Karpas-422 (cell line): ENCODE measurements at regions not wholly inside any gene's neighbourhood (a gene's known extent, or its start where the extent isn't known, plus 50 kb on each side); places are given as distances from the start of the nearest gene placed in this dataset.
"Not testable (repeated sequence)": the region's sequence is repeated elsewhere in the genome, so short reads cannot be mapped to it uniquely, and the experiment has no call there.

Source experiments
- DNase-seq: peaks from one replicate; pipeline ENCODE4 v3.0.0-alpha.2; 2015
- H2AFZ ChIP-seq: fragments of 200-600 bp; sonication (generic); 2 replicates; pipeline ENCODE4 v1.6.1; 2014; ENCODE audit warnings: antibody characterized with exemption, low read length, mixed read lengths
- H3K27ac ChIP-seq: fragments of 200-600 bp; sonication (generic); 2 replicates; pipeline ENCODE4 v1.5.1; 2014; ENCODE audit warnings: mild to moderate bottlenecking, low read length, moderate library complexity
- H3K27me3 ChIP-seq: fragments of 200-600 bp; sonication (generic); 2 replicates; pipeline ENCODE4 v1.6.1; 2014; ENCODE audit warnings: low read length, mixed read lengths
- H3K36me3 ChIP-seq: fragments of 200-600 bp; sonication (generic); 2 replicates; pipeline ENCODE4 v1.6.1; 2014; ENCODE audit warnings: low read length, mixed read lengths; ENCODE audit not compliant: insufficient read depth
- H3K4me1 ChIP-seq: fragments of 200-600 bp; sonication (generic); 2 replicates; pipeline ENCODE4 v1.6.1; 2014; ENCODE audit warnings: mild to moderate bottlenecking, low read length, mixed read lengths
- H3K4me2 ChIP-seq: fragments of 200-600 bp; sonication (generic); 2 replicates; pipeline ENCODE4 v1.6.1; 2014; ENCODE audit warnings: low read length, low read depth, mild to moderate bottlenecking; ENCODE audit not compliant: poor library complexity, severe bottlenecking
- H3K4me3 ChIP-seq: fragments of 200-600 bp; sonication (generic); 2 replicates; pipeline ENCODE4 v1.5.1; 2014; ENCODE audit warnings: mild to moderate bottlenecking, antibody characterized with exemption, low read length, mixed read lengths
- H3K79me2 ChIP-seq: fragments of 200-600 bp; sonication (generic); 2 replicates; pipeline ENCODE4 v1.6.1; 2014; ENCODE audit warnings: mild to moderate bottlenecking, low read length, mixed read lengths
- H3K9ac ChIP-seq: fragments of 200-600 bp; sonication (generic); 2 replicates; pipeline ENCODE4 v1.6.0; 2014; ENCODE audit warnings: low read length
- H3K9me2 ChIP-seq: fragments of 200-600 bp; sonication (generic), shearing (Covaris generic); replicated peaks from 2 replicates; pipeline ENCODE4 v1.6.0; 2014; ENCODE audit warnings: mild to moderate bottlenecking, low read length, moderate library complexity; ENCODE audit not compliant: insufficient read depth
- H3K9me3 ChIP-seq: fragments of 300-700, 200-600 bp; sonication (generic); 2 replicates; pipeline ENCODE4 v1.6.1; 2014; ENCODE audit warnings: low read length, mixed read lengths
- H4K20me1 ChIP-seq: fragments of 200-600 bp; sonication (generic); 2 replicates; pipeline ENCODE4 v1.6.1; 2014; ENCODE audit warnings: mild to moderate bottlenecking, antibody characterized with exemption, low read length, low read depth; ENCODE audit not compliant: insufficient read depth

DNA sequence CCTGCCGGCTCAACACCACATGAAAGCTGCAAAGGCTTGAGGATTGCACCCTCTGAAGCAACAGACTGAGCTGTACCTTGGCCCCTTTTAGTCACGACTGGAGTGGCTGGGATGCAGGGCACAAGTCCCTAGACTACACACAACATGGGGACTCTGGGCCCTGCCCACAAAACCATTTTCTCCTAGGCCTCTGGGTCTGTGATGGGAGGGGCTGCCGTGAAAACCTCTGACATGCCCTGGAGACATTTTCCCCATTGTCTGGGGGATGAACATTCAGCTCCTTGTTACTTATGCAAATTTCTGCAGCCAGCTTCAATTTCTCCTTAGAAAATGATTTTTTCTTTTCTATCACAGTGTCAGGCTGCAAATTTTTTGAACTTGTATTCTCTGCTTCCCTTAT lies 123.5 kb upstream of the SMARCAD1 start:
- no peak for DNase-seq
- Histone ChIP-seq H3K9ac (no peak overlapping the region), H3K9me2 (no peaks in the 10 kb centered on the region), H3K9me3 (no peaks in the 10 kb centered on the region), H3K27ac (no peak overlapping the region), H3K4me1 (no peaks in the 10 kb centered on the region), H3K4me2 (no peak overlapping the region), H2AFZ (no peak overlapping the region), H3K27me3 (no peaks in the 10 kb centered on the region), H4K20me1 (no peaks in the 10 kb centered on the region), H3K79me2 (no peaks in the 10 kb centered on the region), H3K36me3 (no peaks in the 10 kb centered on the region), H3K4me3 (no peak overlapping the region)

DNA sequence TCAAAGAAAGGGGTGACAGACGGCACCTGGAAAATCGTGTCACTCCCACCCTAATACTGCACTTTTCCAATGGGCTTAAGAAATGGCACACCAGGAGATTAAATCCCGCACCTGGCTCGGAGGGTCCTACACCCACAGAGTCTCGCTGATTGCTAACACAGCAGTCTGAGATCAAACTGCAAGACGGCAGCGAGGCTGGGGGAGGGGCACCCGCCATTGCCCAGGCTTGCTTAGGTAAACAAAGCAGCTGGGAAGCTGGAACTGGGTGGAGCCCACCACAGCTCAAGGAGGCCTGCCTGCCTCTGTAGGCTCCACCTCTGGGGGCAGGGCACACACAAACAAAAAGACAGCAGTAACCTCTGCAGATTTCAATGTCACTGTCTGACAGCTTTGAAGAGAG lies 108.5 kb upstream of the SMARCAD1 start:
- H2AFZ ChIP-seq, H3K4me1 ChIP-seq, H3K4me2 ChIP-seq, H3K79me2 ChIP-seq, H3K9ac ChIP-seq, H3K9me3 ChIP-seq, H3K27ac ChIP-seq, H4K20me1 ChIP-seq, H3K36me3 ChIP-seq, H3K9me2 ChIP-seq, H3K27me3 ChIP-seq, DNase-seq, H3K4me3 ChIP-seq: not testable (repeated sequence)

GRCh38 chr4:94112644-94113043 lies 95.0 kb upstream of the SMARCAD1 start:
- Histone ChIP-seq H2AFZ (no peak overlapping the region), H4K20me1 (no peaks in the 10 kb centered on the region), H3K27me3 (no peaks in the 10 kb centered on the region), H3K9ac (no peak overlapping the region), H3K4me3 (no peak overlapping the region), H3K9me2 (no peaks in the 10 kb centered on the region), H3K27ac (no peak overlapping the region), H3K4me1 (no peaks in the 10 kb centered on the region), H3K79me2 (no peaks in the 10 kb centered on the region), H3K36me3 (no peaks in the 10 kb centered on the region), H3K9me3 (no peaks in the 10 kb centered on the region), H3K4me2 (no peak overlapping the region)
- DNase-seq: no peak

GRCh38 chr4:94115687-94116086 lies 92.0 kb upstream of the SMARCAD1 start:
- no peaks in the 10 kb centered on the region for H3K79me2 ChIP-seq
- no peaks in the 10 kb centered on the region for H3K9me2 ChIP-seq
- DNase-seq: no peak
- H3K27ac ChIP-seq: no peak overlapping the region
- H2AFZ ChIP-seq: no peak overlapping the region
- no peak overlapping the region for H3K4me3 ChIP-seq
- no peaks in the 10 kb centered on the region for H3K9me3 ChIP-seq
- no peak overlapping the region for H3K9ac ChIP-seq
- H3K4me2 ChIP-seq: no peak overlapping the region
- H3K36me3 ChIP-seq: no peaks in the 10 kb centered on the region
- H4K20me1 ChIP-seq: no peaks in the 10 kb centered on the region
- H3K27me3 ChIP-seq: no peaks in the 10 kb centered on the region
- no peaks in the 10 kb centered on the region for H3K4me1 ChIP-seq

DNA sequence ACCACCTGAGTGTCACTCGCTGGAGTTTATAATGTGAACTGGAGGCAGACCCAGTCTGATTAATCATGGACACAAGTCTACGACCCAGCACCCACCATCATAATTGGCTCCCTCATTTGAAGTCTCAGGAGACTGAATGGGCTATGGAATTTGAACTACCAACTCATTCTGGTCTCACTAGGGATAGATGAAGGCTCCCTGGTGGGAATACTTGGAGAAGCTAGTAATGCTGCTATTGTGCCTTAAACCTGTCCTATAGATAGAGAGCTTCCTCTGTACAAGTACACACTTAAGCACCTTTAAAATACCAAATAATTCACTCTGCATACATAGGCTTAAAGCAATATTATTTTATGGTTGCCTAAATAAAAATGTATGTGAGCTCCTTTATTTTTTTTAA lies 90.8 kb upstream of the SMARCAD1 start:
- Histone ChIP-seq H2AFZ (no peak overlapping the region), H3K27me3 (no peaks in the 10 kb centered on the region), H3K9me3 (no peaks in the 10 kb centered on the region), H3K9ac (no peak overlapping the region), H4K20me1 (no peaks in the 10 kb centered on the region), H3K9me2 (no peaks in the 10 kb centered on the region), H3K27ac (no peak overlapping the region), H3K4me2 (no peak overlapping the region), H3K4me1 (no peaks in the 10 kb centered on the region), H3K36me3 (no peaks in the 10 kb centered on the region), H3K4me3 (no peak overlapping the region), H3K79me2 (no peaks in the 10 kb centered on the region)
- peak; percentile 19 for DNase-seq

DNA sequence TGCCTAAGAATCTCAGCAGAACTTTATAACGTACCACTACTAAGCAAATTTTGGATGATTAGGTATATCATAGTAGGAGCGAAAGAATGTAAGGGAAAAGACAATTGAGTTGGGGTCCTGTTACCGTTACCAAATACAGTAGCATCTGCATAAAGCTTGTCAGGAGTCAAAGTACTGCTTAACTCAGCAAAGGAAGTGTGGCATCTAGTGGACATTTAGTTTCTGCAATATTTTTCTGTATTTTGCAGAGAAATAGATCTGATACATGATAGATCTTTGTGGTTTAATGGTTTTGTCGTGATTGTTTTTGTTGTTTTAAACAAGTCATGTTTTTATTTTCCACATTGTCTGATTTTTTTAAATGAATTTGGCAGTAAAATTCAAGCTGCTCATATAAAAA lies 81.0 kb upstream of the SMARCAD1 start:
- no peaks in the 10 kb centered on the region for H3K4me1 ChIP-seq

DNA sequence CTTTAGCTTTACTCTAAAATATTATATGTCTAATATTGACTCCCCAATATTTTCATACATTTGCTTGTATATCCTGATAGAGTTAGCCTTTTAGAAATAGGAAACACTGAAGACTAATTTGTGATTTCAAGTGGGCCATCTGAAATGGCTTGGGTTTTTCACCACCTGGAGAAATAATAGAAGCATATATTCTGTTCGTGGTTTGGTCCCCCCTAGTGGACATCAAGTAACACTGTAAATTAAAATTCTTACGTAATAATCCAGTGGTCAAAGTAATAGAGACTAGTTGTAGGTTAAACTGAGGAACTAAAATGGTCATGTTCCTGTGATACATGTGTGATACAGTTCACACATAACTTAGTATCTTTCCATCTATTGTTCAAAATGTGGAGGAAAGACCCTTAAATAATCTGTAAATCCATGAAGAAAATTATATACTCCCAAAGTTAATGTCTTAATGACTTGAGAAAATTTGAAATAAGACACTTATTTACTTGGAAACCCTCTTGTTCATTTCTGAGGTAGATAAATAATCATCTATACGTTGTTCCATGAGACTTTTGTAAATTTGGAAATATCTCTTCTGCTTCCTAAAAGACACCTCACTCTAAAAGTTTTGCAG lies 79.8 kb upstream of the SMARCAD1 start:
- no peaks in the 10 kb centered on the region for H3K9me2 ChIP-seq
- peak; percentile 66 for DNase-seq
- H2AFZ ChIP-seq: no peak overlapping the region

More for the DNA sequence above, 81.0 kb upstream of the SMARCAD1 start:
- H2AFZ ChIP-seq: no peak overlapping the region
- no peaks in the 10 kb centered on the region for H3K9me3 ChIP-seq
- H3K4me3 ChIP-seq: no peak overlapping the region
- H3K9ac ChIP-seq: no peak overlapping the region
- H3K4me2 ChIP-seq: no peak overlapping the region
- H3K36me3 ChIP-seq: no peaks in the 10 kb centered on the region
- no peaks in the 10 kb centered on the region for H3K27me3 ChIP-seq
- no peak overlapping the region for H3K27ac ChIP-seq
- no peaks in the 10 kb centered on the region for H4K20me1 ChIP-seq
- no peaks in the 10 kb centered on the region for H3K79me2 ChIP-seq
- no peaks in the 10 kb centered on the region for H3K9me2 ChIP-seq
- peak; percentile 42 for DNase-seq

GRCh38 chr4:94131212-94131611 lies 76.5 kb upstream of the SMARCAD1 start:
- Histone ChIP-seq H3K9me3 (no peaks in the 10 kb centered on the region), H3K36me3 (no peaks in the 10 kb centered on the region), H3K4me3 (no peak overlapping the region)

More for the DNA sequence above, 79.8 kb upstream of the SMARCAD1 start:
- Histone ChIP-seq H3K4me3 (no peak overlapping the region), H3K27me3 (no peaks in the 10 kb centered on the region), H4K20me1 (no peaks in the 10 kb centered on the region), H3K9me3 (no peaks in the 10 kb centered on the region), H3K36me3 (no peaks in the 10 kb centered on the region), H3K9ac (no peak overlapping the region), H3K4me2 (no peak overlapping the region), H3K27ac (no peak overlapping the region), H3K79me2 (no peaks in the 10 kb centered on the region), H3K4me1 (no peaks in the 10 kb centered on the region)

GRCh38 chr4:94135701-94136100 lies 72.0 kb upstream of the SMARCAD1 start:
- H3K4me3 ChIP-seq: no peak overlapping the region
- no peaks in the 10 kb centered on the region for H3K36me3 ChIP-seq
- H3K9me2 ChIP-seq: no peaks in the 10 kb centered on the region
- H3K79me2 ChIP-seq: no peaks in the 10 kb centered on the region
- H3K9ac ChIP-seq: no peak overlapping the region
- no peaks in the 10 kb centered on the region for H4K20me1 ChIP-seq
- H3K9me3 ChIP-seq: no peaks in the 10 kb centered on the region
- H3K4me1 ChIP-seq: no peaks in the 10 kb centered on the region
- no peak overlapping the region for H3K4me2 ChIP-seq
- H3K27me3 ChIP-seq: no peaks in the 10 kb centered on the region
- DNase-seq: no peak
- H2AFZ ChIP-seq: no peak overlapping the region
- no peak overlapping the region for H3K27ac ChIP-seq

More at GRCh38 chr4:94131212-94131611, 76.5 kb upstream of the SMARCAD1 start:
- DNase-seq: no peak
- no peaks in the 10 kb centered on the region for H3K4me1 ChIP-seq
- H3K79me2 ChIP-seq: no peaks in the 10 kb centered on the region
- H2AFZ ChIP-seq: no peak overlapping the region
- no peak overlapping the region for H3K4me2 ChIP-seq
- H3K27ac ChIP-seq: no peak overlapping the region
- no peaks in the 10 kb centered on the region for H4K20me1 ChIP-seq
- H3K9ac ChIP-seq: no peak overlapping the region
- H3K9me2 ChIP-seq: no peaks in the 10 kb centered on the region
- no peaks in the 10 kb centered on the region for H3K27me3 ChIP-seq
